Endothelial cell of umbilical vein (primary cell): ENCODE measurements at regions not wholly inside any gene's neighbourhood (a gene's known extent, or its start where the extent isn't known, plus 50 kb on each side); places are given as distances from the start of the nearest gene placed in this dataset.

Experiments
- BruUV-seq: library from RNA; stranded (reverse); fragments of 400-500 nt; replicated peaks from 2 replicates; lab custom pipeline; 2021; lab: Mats Ljungman, UMichigan
- CTCF ChIA-PET: fragments of 300-600, 350-600 bp; sonication (Branson Sonifier 250); formaldehyde crosslinking; loops from one replicate; lab custom pipeline; 2021; ENCODE audit warnings: antibody characterized with exemption, inconsistent platforms; lab: Charles Lee
- POLR2A ChIA-PET: fragments of 300-600, 350-600 bp; sonication (Branson Sonifier 250); formaldehyde crosslinking; loops from one replicate; lab custom pipeline; 2021; ENCODE audit warnings: antibody characterized with exemption, inconsistent platforms; lab: Charles Lee
- DNase-seq: peaks from one replicate; pipeline ENCODE4 v3.0.0-alpha.2; 2011; ENCODE audit warnings: low read depth, low spot score
- FAIRE-seq: peaks from 2 replicates; lab custom pipeline; 2011; peaks lifted over from hg19 to GRCh38; lab: Jason Lieb, UNC
- H2AFZ ChIP-seq: 2 replicates; pipeline ENCODE4 v1.6.0; 2012; ENCODE audit warnings: low read depth, low read length, control low read depth, inconsistent platforms
- H3K27ac ChIP-seq: 2 replicates; pipeline ENCODE4 v1.5.1; 2011; ENCODE audit warnings: low read depth, mild to moderate bottlenecking, control low read depth, low read length, moderate library complexity; ENCODE audit not compliant: insufficient read depth
- H3K27me3 ChIP-seq, 2 experiments: 2 replicates each; pipeline versions ENCODE4 v1.6.0 to v1.6.1; 2011; ENCODE audit warnings: low read length in 2 of 2, mixed read lengths in 1 of 2; ENCODE audit not compliant: control insufficient read depth in 2 of 2, insufficient read depth in 2 of 2
- H3K36me3 ChIP-seq, 2 experiments: 2 replicates in 1 of 2; 3 replicates in 1 of 2; pipeline ENCODE4 v1.5.1; 2011; ENCODE audit warnings: low read length in 2 of 2, mild to moderate bottlenecking in 1 of 2, moderate library complexity in 1 of 2; ENCODE audit not compliant: control insufficient read depth in 2 of 2, insufficient read depth in 2 of 2; ENCODE audit errors: extremely low read depth in 1 of 2
- H3K4me1 ChIP-seq: 3 replicates; pipeline ENCODE4 v1.5.1; 2011; ENCODE audit warnings: mild to moderate bottlenecking, low read length; ENCODE audit not compliant: control insufficient read depth, insufficient read depth; ENCODE audit errors: extremely low read depth
- H3K4me2 ChIP-seq: 2 replicates; pipeline ENCODE4 v1.6.1; 2011; ENCODE audit warnings: low read length, control low read depth, mixed read lengths; ENCODE audit not compliant: insufficient read depth
- H3K4me3 ChIP-seq, 3 experiments: fragments of 200-600 bp in 1 of 3; sonication (generic), shearing (Covaris generic) in 1 of 3; replicated peaks in 1 of 3; 2 replicates each; pipeline ENCODE4 v1.5.1; 2011 to 2016; ENCODE audit warnings: control low read depth in 3 of 3, low read length in 3 of 3, mild to moderate bottlenecking in 2 of 3, inconsistent platforms in 1 of 3, low read depth in 1 of 3, moderate library complexity in 1 of 3; ENCODE audit not compliant: insufficient read depth in 1 of 3
- H3K79me2 ChIP-seq: 2 replicates; pipeline ENCODE4 v1.6.0; 2012; ENCODE audit warnings: low read length, inconsistent platforms; ENCODE audit not compliant: control insufficient read depth, insufficient read depth
- H3K9ac ChIP-seq: replicated peaks from 2 replicates; pipeline ENCODE3; 2011; ENCODE audit warnings: low read length, control low read depth; ENCODE audit not compliant: insufficient read depth; ENCODE audit errors: extremely low read depth
- H3K9me1 ChIP-seq: replicated peaks from 3 replicates; pipeline ENCODE4 v1.6.0; 2011; ENCODE audit warnings: mild to moderate bottlenecking, low read length; ENCODE audit not compliant: control insufficient read depth, insufficient read depth; ENCODE audit errors: extremely low read depth
- H3K9me3 ChIP-seq: replicated peaks from 2 replicates; pipeline ENCODE4 v1.5.1; 2012; ENCODE audit warnings: low read length, inconsistent platforms; ENCODE audit not compliant: control insufficient read depth, insufficient read depth
- H4K20me1 ChIP-seq: replicated peaks from 2 replicates; pipeline ENCODE3; 2011; ENCODE audit warnings: mild to moderate bottlenecking, low read length; ENCODE audit not compliant: control insufficient read depth, insufficient read depth; ENCODE audit errors: extremely low read depth
- CTCF ChIP-seq, 2 donors: IDR thresholded peaks; 1 replicate in 1 of 2; 2 replicates in 1 of 2; pipeline ENCODE4 v1.5.1; 2011; ENCODE audit warnings: low read length in 2 of 2, mild to moderate bottlenecking in 2 of 2, moderate library complexity in 2 of 2, control low read depth in 1 of 2, inconsistent platforms in 1 of 2, low read depth in 1 of 2; ENCODE audit not compliant: insufficient read depth in 1 of 2; ENCODE audit errors: extremely low read depth in 1 of 2
- EZH2 ChIP-seq: IDR thresholded peaks from 2 replicates; pipeline ENCODE4 v1.6.1; 2012; ENCODE audit warnings: borderline replicate concordance, low read depth, mild to moderate bottlenecking, moderate library complexity, low read length, inconsistent platforms; ENCODE audit not compliant: severe bottlenecking
- FOS ChIP-seq: IDR thresholded peaks from 2 replicates; pipeline ENCODE4 v1.6.1; 2011; ENCODE audit warnings: mild to moderate bottlenecking, low read length, moderate library complexity, borderline replicate concordance; ENCODE audit not compliant: insufficient read depth
- GATA2 ChIP-seq: IDR thresholded peaks from 2 replicates; pipeline ENCODE4 v1.7.0; 2011; ENCODE audit warnings: low read depth, mild to moderate bottlenecking, moderate library complexity, mixed read lengths, low read length; ENCODE audit not compliant: insufficient read length, insufficient read depth
- JUN ChIP-seq: IDR thresholded peaks from 2 replicates; pipeline ENCODE4 v1.6.1; 2011; ENCODE audit warnings: borderline replicate concordance, low read depth; ENCODE audit not compliant: insufficient read length, insufficient read depth
- MAX ChIP-seq: IDR thresholded peaks from 2 replicates; pipeline ENCODE4 v1.6.1; 2011; ENCODE audit not compliant: insufficient read depth, insufficient read length
- MYC ChIP-seq: IDR thresholded peaks from one replicate; pipeline ENCODE4 v1.6.1; 2011; ENCODE audit warnings: mild to moderate bottlenecking, low read depth, low read length
- POLR2A ChIP-seq: IDR thresholded peaks from 2 replicates; pipeline ENCODE4 v1.6.1; 2012; ENCODE audit warnings: low read depth, mild to moderate bottlenecking, control low read depth, low read length
- POLR2AphosphoS5 ChIP-seq: IDR thresholded peaks from 2 replicates; pipeline ENCODE4 v1.6.1; 2012; ENCODE audit warnings: low read depth, mild to moderate bottlenecking, control low read depth, low read length, moderate library complexity; ENCODE audit not compliant: insufficient read depth
- dilution Hi-C: fragments of 300-500 bp; cut with MboI; formaldehyde crosslinking; loops from one replicate; pipeline ENCODE4 v1.15.0; 2019; ENCODE audit warnings: low sequenced_read_pairs; ENCODE audit not compliant: extremely low pct_ligation_motif_present
- intact Hi-C: fragments of 100-400 bp; cut with micrococcal nuclease; formaldehyde crosslinking; loops from one replicate; pipeline ENCODE4 v1.10.0; 2022

- H3K36me3 ChIP-seq, result no peaks in the 10 kb centered on the region
- H3K4me1 ChIP-seq, result no peaks in the 10 kb centered on the region
- DNase-seq (no peak), FAIRE-seq (no peak)
- no peak overlapping the region for H3K4me2 ChIP-seq
- no peak overlapping the region for H3K9ac ChIP-seq
- no peaks in the 10 kb centered on the region for H3K9me3 ChIP-seq
- CTCF ChIA-PET, result no interaction called here
- no peak overlapping the region for H2AFZ ChIP-seq
- no peak for TF ChIP-seq EZH2
- TF ChIP-seq GATA2, result no peak
- no peak for TF ChIP-seq CTCF (IDR thresholded peaks at IDR 0.05; ENCODE audit: extremely low read depth in 1 of 2, insufficient read depth in 1 of 2, low read depth in 1 of 2, low read length in 2 of 2)
- no peak for TF ChIP-seq MYC
- no peak for TF ChIP-seq FOS
- no peak for TF ChIP-seq JUN
- no peak for TF ChIP-seq POLR2A
- no peak for TF ChIP-seq MAX
- no peak for TF ChIP-seq POLR2AphosphoS5
- H4K20me1 ChIP-seq, result no peaks in the 10 kb centered on the region
- intact Hi-C loops (no loop called here), dilution Hi-C loops (no loop called here)
- H3K27ac ChIP-seq, result no peak overlapping the region
- no peaks in the 10 kb centered on the region for H3K79me2 ChIP-seq
- no peaks in the 10 kb centered on the region for H3K27me3 ChIP-seq
- POLR2A ChIA-PET, result no interaction called here
- BruUV-seq, result no TSS peak
- no peaks in the 10 kb centered on the region for H3K9me1 ChIP-seq
- H3K4me3 ChIP-seq, result no peak overlapping the region
Observed at GRCh38 chr10:108638225-108638624, 1285.1 kb downstream of the XPNPEP1 start.
